Occipital lobe (tissue), 2 donors: ENCODE measurements at regions not wholly inside any gene's neighbourhood (a gene's known extent, or its start where the extent isn't known, plus 50 kb on each side); places are given as distances from the start of the nearest gene placed in this dataset. TPM values are rescaled to one million over a fixed set of nuclear protein-coding genes. Genes with fewer than 3 reads are reported as not detected.

ENCODE experiments used
- DNase-seq: peaks from one replicate; lab custom pipeline; 2025; lab: John Stamatoyannopoulos, UW
- small RNA-seq: library from RNA; depleted of rRNA; stranded (forward); fragments of <200 nt; gene quantifications from one replicate; pipeline ENCODE3, GENCODE V24; 2014

- DNase-seq: no peak
These were observed 81.4 kb upstream of the ERBB4 start for GRCh38 chr2:212619954-212620353.

GRCh38 chr2:212618636-212619035 lies 80.0 kb upstream of the ERBB4 start:
- DNase-seq: no peak

GRCh38 chr2:212610872-212611425 lies 72.3 kb upstream of the ERBB4 start:
- no peak for DNase-seq

GRCh38 chr2:212609479-212609878 lies 70.9 kb upstream of the ERBB4 start:
- DNase-seq: no peak

GRCh38 chr2:212607080-212607479 lies 68.5 kb upstream of the ERBB4 start:
- DNase-seq: no peak

GRCh38 chr2:212606232-212606631 lies 67.6 kb upstream of the ERBB4 start:
- no peak for DNase-seq

GRCh38 chr2:212596688-212597087 lies 58.1 kb upstream of the ERBB4 start:
- DNase-seq: no peak

GRCh38 chr2:212596276-212596675 lies 57.7 kb upstream of the ERBB4 start:
- no peak for DNase-seq

GRCh38 chr2:212595036-212595654 lies 56.5 kb upstream of the ERBB4 start:
- no peak for DNase-seq

GRCh38 chr2:212592695-212593094 lies 54.1 kb upstream of the ERBB4 start:
- no peak for DNase-seq

Small RNA genes lying in the stretch of these regions (small RNA-seq; reads per million reads assigned to genes)
- gene MIR4776-1: not detected
